Central memory CD8-positive, alpha-beta T cell (primary cell): ENCODE measurements at regions not wholly inside any gene's neighbourhood (a gene's known extent, or its start where the extent isn't known, plus 50 kb on each side); places are given as distances from the start of the nearest gene placed in this dataset.
"Not testable (repeated sequence)": the region's sequence is repeated elsewhere in the genome, so short reads cannot be mapped to it uniquely, and the experiment has no call there.

Experiments used
- ATAC-seq: fragments of 150-1000 bp; cut with Tn5 transposase; replicated peaks from 2 replicates; pipeline ENCODE4 v1.10.0; 2022; ENCODE audit warnings: mild to moderate bottlenecking, moderate FRiP score, moderate number of reproducible peaks; ENCODE audit not compliant: poor library complexity, severe bottlenecking; ENCODE audit errors: extremely low read depth
- DNase-seq, 2 donors: peaks; one replicate each; pipeline ENCODE4 v3.0.0; 2021; ENCODE audit warnings: low spot score in 2 of 2
- H3K27ac Mint-ChIP-seq: one replicate; pipeline ENCODE4 v1.8.0; 2022; ENCODE audit warnings: low read depth, mild to moderate bottlenecking, moderate library complexity, mixed read lengths
- H3K27me3 Mint-ChIP-seq: one replicate; pipeline ENCODE4 v1.8.0; 2022; ENCODE audit warnings: mixed read lengths
- H3K36me3 Mint-ChIP-seq: one replicate; pipeline ENCODE4 v1.8.0; 2022; ENCODE audit warnings: mild to moderate bottlenecking, moderate library complexity, mixed read lengths; ENCODE audit not compliant: insufficient read depth
- H3K4me1 Mint-ChIP-seq: one replicate; pipeline ENCODE4 v1.8.0; 2022; ENCODE audit warnings: mixed read lengths
- H3K4me3 Mint-ChIP-seq: one replicate; pipeline ENCODE4 v1.8.0; 2022; ENCODE audit warnings: mild to moderate bottlenecking, moderate library complexity, mixed read lengths
- H3K9me3 Mint-ChIP-seq: one replicate; pipeline ENCODE4 v1.8.0; 2022; ENCODE audit warnings: mixed read lengths

DNA sequence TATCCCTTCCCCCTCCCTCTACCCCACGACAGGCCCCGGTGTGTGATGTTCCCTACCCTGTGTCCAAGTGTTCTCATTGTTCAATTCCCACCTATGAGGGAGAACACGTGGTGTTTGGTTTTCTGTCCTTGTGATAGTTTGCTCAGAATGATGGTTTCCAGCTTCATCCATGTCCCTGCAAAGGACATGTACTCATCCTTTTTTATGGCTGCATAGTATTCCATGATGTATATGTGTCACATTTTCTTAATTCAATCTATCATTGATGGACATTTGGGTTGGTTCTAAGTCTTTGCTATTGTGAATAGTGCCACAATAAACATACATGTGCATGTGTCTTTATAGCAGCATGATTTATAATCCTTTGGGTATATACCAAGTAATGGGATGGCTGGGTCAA is 281.4 kb downstream of the PDCD6IP start:
- not testable (repeated sequence) for ATAC-seq, H3K4me1 Mint-ChIP-seq, H3K27me3 Mint-ChIP-seq, H3K4me3 Mint-ChIP-seq, H3K36me3 Mint-ChIP-seq, H3K9me3 Mint-ChIP-seq, H3K27ac Mint-ChIP-seq, DNase-seq

DNA sequence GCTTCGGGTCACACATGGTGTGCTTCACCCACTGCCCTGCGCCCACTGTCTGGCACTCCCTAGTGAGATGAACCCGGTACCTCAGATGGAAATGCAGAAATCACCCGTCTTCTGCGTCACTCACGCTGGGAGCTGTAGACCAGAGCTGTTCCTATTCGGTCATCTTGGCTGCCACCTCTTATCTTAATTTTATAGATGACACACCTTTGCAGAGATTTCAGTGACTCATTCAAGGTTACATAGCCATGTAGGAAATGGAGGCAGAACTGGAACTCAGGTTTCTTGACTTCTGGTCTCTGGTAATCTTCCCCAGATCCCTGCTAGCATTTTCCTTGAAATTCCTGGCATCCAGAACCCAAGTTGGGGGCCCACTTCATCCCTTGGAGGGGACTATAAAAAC is 291.9 kb downstream of the PDCD6IP start:
- H3K4me1 Mint-ChIP-seq, H3K36me3 Mint-ChIP-seq: not testable (repeated sequence)

DNA sequence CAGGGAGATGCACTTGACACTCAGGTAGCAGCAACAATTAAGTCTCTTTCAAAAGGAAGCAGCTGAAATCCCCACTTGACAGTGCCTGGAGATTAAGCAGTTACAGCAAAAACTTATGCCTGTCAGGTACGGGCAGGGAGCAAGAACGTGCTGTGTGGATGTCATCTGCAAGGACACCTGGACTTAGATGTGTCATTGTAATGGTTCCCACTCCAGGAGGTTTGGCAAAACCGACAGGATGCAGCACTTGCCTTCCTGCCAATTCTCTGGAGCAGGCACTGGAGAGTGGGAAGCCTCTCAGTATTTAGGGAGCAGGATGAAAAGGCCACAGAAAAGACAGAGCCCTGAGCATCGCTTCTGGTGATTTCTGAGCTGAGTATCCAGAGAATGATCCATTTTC is 292.4 kb downstream of the PDCD6IP start:
- H3K9me3 Mint-ChIP-seq, result peaks cover 5% of the 10 kb centered on the region
- no peak overlapping the region for H3K27ac Mint-ChIP-seq

More for the DNA sequence above, 291.9 kb downstream of the PDCD6IP start:
- not testable (repeated sequence) for H3K9me3 Mint-ChIP-seq, ATAC-seq, DNase-seq, H3K27ac Mint-ChIP-seq, H3K4me3 Mint-ChIP-seq
- peaks cover 55% of the 10 kb centered on the region for H3K27me3 Mint-ChIP-seq

DNA sequence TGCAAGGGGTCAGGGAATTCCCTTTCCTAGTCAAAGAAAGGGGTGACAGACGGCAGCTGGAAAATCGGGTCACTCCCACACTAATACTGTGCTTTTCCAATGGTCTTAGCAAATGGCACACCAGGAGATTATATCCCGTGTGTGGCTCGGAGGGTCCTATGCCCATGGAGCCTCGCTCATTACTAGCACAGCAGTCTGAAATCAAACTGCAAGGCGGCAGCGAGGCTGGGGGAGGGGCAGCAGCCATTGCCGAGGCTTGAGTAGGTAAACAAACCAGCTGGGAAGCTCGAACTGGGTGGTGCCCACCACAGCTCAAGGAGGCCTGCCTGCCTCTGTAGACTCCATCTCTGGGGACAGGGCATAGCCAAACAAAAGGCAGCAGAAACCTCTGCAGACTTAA is 295.9 kb downstream of the PDCD6IP start:
- not testable (repeated sequence) for H3K27ac Mint-ChIP-seq, H3K4me3 Mint-ChIP-seq, ATAC-seq, DNase-seq, H3K36me3 Mint-ChIP-seq, H3K9me3 Mint-ChIP-seq, H3K4me1 Mint-ChIP-seq
- H3K27me3 Mint-ChIP-seq, result peaks cover 38% of the 10 kb centered on the region

More for the DNA sequence above, 292.4 kb downstream of the PDCD6IP start:
- ATAC-seq (no peak), DNase-seq (no peak)
- H3K4me3 Mint-ChIP-seq, result no peak overlapping the region
- no peaks in the 10 kb centered on the region for H3K4me1 Mint-ChIP-seq
- peaks cover 54% of the 10 kb centered on the region for H3K27me3 Mint-ChIP-seq
- no peaks in the 10 kb centered on the region for H3K36me3 Mint-ChIP-seq

DNA sequence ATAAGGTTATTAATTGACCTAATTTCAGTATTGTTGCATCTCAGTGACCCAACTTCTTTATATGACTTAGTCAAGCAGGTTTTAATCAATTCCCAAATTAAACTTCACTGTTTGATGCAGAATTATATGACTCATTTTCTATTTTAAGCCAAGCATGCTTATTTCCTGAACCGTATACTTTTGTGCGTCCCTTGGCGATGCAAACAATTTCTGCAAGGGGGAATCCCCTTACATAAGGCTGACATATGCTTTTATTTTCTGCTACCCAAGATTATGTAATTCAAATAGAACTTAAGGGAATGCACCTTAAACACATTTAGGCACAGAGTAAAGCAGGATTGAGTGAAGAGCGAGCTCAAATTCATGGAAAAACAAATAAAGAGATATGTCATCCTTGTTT is 303.9 kb downstream of the PDCD6IP start:
- DNase-seq, result no peak
- Mint-ChIP-seq H3K36me3 (no peaks in the 10 kb centered on the region), H3K4me3 (no peak overlapping the region), H3K4me1 (no peaks in the 10 kb centered on the region), H3K27me3 (peaks cover 10% of the 10 kb centered on the region), H3K27ac (no peak overlapping the region), H3K9me3 (no peaks in the 10 kb centered on the region)
- ATAC-seq, result no peak

DNA sequence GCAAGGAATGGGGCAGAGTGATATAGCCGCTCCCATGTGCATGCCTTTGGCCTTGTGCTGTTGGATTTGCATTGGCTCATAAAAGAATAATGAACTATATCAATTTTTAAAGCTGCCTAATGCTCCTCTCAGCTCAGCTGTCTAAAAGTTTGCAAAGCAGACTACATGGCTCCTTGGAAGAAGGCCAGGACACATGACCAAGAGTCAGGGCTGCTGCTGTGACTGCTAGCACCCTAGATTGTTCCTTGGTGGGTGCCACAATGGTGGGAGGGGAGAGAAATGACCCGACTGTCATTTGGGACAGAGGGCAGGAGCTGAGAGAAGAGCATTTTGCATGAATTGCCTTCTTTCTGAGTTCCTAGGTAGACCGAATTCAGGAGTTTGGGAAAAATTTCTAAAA is 307.9 kb downstream of the PDCD6IP start:
- H3K4me3 Mint-ChIP-seq, result no peak overlapping the region
- peaks cover 10% of the 10 kb centered on the region for H3K27me3 Mint-ChIP-seq
- ATAC-seq (no peak), DNase-seq (no peak)
- H3K9me3 Mint-ChIP-seq, result no peaks in the 10 kb centered on the region
- H3K27ac Mint-ChIP-seq, result no peak overlapping the region
- H3K4me1 Mint-ChIP-seq, result no peaks in the 10 kb centered on the region
- no peaks in the 10 kb centered on the region for H3K36me3 Mint-ChIP-seq

DNA sequence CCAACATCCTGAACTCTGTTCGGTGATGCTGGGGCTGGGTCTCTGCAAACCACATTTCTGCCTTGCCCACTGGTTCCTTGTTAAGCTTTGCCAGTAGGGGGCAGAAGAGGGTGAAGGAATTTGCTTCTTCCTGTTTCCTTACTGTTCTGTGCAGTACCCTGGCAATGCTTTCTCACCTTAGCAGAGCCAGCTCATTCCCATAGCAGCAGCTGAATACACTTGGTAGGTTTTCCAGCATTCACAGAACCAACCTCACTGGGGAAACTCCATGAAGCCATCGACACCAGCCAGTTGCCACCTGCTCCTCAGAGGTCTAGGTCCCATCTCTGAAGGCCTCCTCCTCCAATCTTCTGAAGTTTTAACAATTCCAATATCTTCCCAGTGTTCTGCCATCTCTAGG is 308.4 kb downstream of the PDCD6IP start:
- no peak for ATAC-seq
- no peaks in the 10 kb centered on the region for H3K4me1 Mint-ChIP-seq
- H3K4me3 Mint-ChIP-seq, result no peak overlapping the region
- no peak overlapping the region for H3K27ac Mint-ChIP-seq
- no peaks in the 10 kb centered on the region for H3K36me3 Mint-ChIP-seq
- no peak for DNase-seq
- peaks cover 10% of the 10 kb centered on the region for H3K27me3 Mint-ChIP-seq
- H3K9me3 Mint-ChIP-seq, result no peaks in the 10 kb centered on the region

DNA sequence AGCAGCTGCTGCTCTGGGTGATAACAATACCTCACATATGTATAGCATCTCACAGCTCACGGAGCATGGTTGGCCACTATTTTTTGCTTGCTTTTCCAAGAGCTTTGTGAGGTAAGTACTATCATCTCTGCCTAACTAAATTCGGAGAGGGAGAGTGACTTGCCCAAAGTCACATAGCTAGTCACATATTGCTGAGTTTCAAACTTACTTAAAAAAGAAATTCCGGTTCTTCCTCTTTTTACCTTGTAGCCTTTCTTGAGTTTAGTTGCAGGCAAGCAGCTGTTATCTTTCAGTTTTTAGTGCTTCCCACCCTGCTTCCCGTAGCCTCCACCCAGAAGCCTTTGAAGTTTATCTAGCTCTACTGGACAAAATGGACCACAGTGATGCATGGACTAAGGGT is 309.2 kb downstream of the PDCD6IP start:
- H3K9me3 Mint-ChIP-seq, result no peaks in the 10 kb centered on the region
- ATAC-seq, result no peak
- H3K36me3 Mint-ChIP-seq, result no peaks in the 10 kb centered on the region
- no peak overlapping the region for H3K27ac Mint-ChIP-seq
- no peak overlapping the region for H3K4me3 Mint-ChIP-seq
- H3K27me3 Mint-ChIP-seq, result peaks cover 10% of the 10 kb centered on the region
- H3K4me1 Mint-ChIP-seq, result no peaks in the 10 kb centered on the region
- no peak for DNase-seq

DNA sequence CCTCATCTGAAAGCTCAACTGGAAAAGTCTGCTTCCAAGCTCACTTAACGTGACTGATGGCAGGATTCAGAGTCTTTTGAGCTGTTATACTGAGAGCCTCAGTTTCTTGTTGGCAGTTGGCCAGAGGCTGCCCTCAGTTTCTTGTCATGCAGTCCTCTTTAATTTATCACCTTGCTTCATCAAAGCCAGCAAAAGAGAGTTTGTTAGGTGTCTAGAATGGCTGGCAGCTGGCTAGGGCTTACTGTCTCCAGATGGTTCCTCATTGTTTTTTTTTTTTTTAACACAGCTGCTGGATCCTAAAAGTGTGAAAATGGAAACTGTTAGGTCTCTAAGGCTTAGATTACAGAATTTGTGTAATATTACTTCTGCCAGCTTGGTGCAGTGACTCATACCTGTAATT is 310.6 kb downstream of the PDCD6IP start:
- Mint-ChIP-seq H3K9me3 (no peaks in the 10 kb centered on the region), H3K27me3 (peaks cover 10% of the 10 kb centered on the region), H3K36me3 (no peaks in the 10 kb centered on the region), H3K4me1 (no peaks in the 10 kb centered on the region), H3K4me3 (no peak overlapping the region), H3K27ac (no peak overlapping the region)
- DNase-seq (no peak), ATAC-seq (no peak)

DNA sequence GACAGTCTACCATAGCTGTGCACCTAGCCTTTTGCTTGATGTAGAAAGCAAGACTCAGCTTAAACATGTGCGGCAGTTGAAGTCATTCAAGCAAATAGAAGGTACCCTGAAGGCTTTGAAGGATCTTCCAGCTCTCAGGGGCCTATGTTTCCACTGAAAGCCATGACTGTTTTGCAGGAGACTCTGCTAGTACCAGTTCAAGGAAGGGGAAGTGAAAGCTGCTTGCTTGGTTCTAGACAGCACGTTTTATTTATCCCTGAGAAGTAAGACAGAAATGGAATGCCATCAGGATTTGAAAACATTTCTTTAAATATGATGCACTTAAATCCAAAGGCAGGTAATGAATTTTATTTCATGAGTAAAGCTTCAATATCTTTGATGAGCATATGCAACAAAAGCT is 311.4 kb downstream of the PDCD6IP start:
- Mint-ChIP-seq H3K27ac (no peak overlapping the region), H3K36me3 (no peaks in the 10 kb centered on the region), H3K4me3 (no peak overlapping the region), H3K4me1 (no peaks in the 10 kb centered on the region), H3K9me3 (no peaks in the 10 kb centered on the region), H3K27me3 (peaks cover 10% of the 10 kb centered on the region)
- DNase-seq (no peak), ATAC-seq (no peak)

DNA sequence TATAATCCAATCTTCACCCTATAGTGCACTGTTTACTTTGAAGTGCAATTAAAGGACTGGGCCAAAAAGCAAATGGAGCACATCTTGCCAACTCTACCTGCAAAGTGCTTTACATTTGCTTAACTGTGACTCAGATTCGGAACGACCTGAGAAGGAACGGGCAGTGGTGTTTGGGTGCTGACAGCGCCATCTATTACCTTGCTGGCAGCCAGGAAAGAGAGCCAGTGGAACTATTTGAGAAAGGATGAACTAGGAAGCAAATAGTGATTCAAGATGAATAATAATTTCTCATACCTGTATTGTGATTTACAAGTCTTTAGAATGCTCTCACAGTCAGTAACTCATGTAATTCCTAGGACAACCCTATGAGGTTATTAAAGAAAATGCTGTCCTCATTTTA is 312.9 kb downstream of the PDCD6IP start:
- Mint-ChIP-seq H3K36me3 (no peaks in the 10 kb centered on the region), H3K4me1 (no peaks in the 10 kb centered on the region), H3K27ac (no peak overlapping the region), H3K9me3 (peaks cover 10% of the 10 kb centered on the region), H3K27me3 (no peaks in the 10 kb centered on the region), H3K4me3 (no peak overlapping the region)
- ATAC-seq (no peak), DNase-seq (no peak)

DNA sequence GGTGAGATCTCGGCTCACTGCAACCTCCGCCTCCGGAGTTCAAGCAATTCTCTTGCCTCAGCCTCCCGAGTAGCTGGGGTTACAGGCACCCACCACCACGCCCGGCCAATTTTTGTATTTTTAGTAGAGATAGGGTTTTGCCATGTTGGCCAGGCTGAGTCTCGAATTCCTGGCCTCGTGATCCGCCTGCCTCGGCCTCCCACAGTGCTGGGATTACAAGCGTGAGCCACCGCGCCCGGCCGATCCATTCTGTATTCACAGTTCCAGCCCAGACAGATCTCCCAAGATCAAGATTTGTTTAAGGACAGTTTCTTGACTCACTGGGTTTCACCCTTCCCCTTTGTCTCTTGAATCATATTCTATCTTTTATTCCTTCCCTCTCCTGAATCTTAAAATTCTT is 313.8 kb downstream of the PDCD6IP start:
- H3K27ac Mint-ChIP-seq, H3K4me3 Mint-ChIP-seq, H3K27me3 Mint-ChIP-seq, ATAC-seq, H3K4me1 Mint-ChIP-seq, DNase-seq, H3K36me3 Mint-ChIP-seq: not testable (repeated sequence)
- peaks cover 10% of the 10 kb centered on the region for H3K9me3 Mint-ChIP-seq

DNA sequence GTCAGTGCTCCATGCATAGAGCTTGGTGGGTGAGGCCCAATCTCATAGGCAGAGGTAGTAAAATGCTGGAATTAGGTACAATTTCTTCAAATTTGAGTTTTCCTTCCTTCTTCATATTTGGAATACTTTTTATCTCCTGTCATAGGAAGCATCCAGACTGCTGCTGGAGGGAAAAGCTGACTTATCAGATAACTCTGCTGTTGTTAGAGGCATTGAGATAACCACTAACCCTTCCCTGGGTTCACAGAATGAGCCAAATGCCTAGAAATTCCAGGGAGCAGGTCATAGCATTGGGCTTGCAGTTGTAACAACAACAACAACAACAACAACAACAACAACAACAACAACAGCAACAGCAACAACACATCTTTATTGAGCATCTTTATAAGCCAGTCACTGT is 332.7 kb downstream of the PDCD6IP start:
- DNase-seq (no peak), ATAC-seq (no peak)
- Mint-ChIP-seq H3K4me3 (no peak overlapping the region), H3K27ac (no peak overlapping the region), H3K9me3 (no peaks in the 10 kb centered on the region), H3K4me1 (no peaks in the 10 kb centered on the region), H3K27me3 (peaks cover 42% of the 10 kb centered on the region), H3K36me3 (no peaks in the 10 kb centered on the region)

DNA sequence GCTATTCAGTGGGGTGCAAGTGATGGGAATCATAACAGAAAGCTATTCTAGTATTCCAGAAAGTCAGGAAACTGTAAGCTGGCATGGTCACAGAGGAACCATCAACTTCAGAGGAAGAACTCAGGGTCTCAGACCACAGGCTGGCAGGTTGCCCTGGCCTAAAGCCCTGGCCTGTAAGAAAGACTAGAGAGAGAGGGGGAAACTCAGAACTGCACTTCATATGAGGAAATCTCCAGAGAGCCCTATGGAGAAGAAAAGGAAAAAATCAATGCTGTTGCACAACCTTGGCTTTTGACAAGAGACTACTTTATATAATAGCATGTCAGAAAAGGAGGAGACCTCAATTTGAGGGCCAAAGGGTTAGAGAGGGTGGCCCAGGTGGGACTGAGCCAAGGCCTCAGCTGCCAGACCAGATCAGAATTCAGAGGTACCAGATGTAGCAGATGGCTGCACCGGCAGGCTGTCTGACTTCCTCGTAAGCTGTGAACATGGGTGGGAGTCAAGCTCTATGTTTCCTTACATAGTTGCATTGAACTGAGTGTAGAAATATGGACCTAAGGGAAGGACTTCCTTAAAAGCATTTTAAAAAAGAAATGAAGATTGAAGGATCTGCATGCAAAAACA is 333.8 kb downstream of the PDCD6IP start:
- H3K36me3 Mint-ChIP-seq, result no peaks in the 10 kb centered on the region
- H3K27ac Mint-ChIP-seq, result no peak overlapping the region
- H3K27me3 Mint-ChIP-seq, result peaks cover 31% of the 10 kb centered on the region
- DNase-seq (no peak), ATAC-seq (no peak)
- no peaks in the 10 kb centered on the region for H3K4me1 Mint-ChIP-seq
- no peaks in the 10 kb centered on the region for H3K9me3 Mint-ChIP-seq
- no peak overlapping the region for H3K4me3 Mint-ChIP-seq
